Central memory CD4-positive, alpha-beta T cell (primary cell): ENCODE measurements at regions not wholly inside any gene's neighbourhood (a gene's known extent, or its start where the extent isn't known, plus 50 kb on each side); places are given as distances from the start of the nearest gene placed in this dataset.

Source experiments
- DNase-seq: peaks from one replicate; pipeline ENCODE4 v3.0.0; 2022

DNA sequence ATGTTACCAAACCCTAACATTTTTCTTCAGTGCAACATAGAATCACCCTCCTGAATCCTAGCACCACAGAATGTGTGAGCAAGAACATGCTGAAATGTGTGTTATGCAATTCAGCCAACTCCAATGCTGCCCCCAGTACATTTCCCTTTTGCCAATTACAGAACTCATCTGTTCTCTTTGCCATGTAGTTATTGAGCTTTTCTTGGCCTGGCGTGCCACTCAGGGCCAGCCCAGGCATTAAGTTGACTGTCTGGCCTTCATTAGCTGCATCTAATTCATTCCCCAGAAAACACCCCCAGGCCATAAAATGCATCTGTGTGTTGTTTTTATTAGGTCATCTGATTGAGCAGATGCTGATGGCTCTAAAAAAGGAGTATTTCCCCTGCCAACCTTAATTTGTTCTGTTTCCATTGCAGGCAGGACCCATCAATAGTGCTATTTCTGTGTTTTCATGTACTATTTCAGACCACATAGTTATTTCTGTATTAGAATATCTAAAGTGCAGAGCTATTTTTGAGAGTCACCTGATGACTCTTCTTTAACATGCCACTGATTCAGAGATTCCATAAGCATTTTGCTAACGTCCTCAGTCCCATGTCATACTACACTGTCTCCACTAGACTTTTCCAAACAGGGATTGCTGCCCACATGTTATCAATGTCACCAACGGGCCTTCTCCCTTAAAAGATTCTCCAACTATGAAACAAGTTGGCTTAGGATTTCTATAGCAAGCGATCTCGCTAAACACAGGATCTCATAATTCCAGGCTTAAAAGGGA is 969.7 kb downstream of the CDH11 start:
- DNase-seq: no peak

- no peak for DNase-seq
Measured at GRCh38 chr16:64150193-64150592, 971.7 kb downstream of the CDH11 start.

GRCh38 chr16:64149756-64150155 is 972.1 kb downstream of the CDH11 start:
- no peak for DNase-seq

- DNase-seq: no peak
Measured at GRCh38 chr16:64148356-64148755, 973.5 kb downstream of the CDH11 start.

DNA sequence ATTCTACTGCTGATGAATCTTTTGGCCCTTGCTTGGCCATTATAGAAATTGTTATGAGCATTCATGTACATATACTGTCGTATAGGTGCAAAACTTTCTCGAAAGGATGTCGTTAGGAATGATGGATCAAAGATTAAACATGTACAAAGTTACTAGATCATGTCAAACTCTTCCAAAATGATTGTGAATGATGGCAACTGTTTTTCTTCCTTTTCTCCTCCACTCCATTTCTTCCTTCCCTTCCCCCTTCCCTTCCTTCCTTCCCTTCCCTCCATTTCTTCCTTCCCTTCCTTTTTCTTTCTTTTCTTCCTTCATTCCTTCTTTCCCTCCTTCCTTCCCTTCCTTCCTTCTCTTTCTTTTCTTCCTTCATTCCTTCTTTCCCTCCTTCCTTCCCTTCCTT is 973.9 kb downstream of the CDH11 start:
- no peak for DNase-seq

GRCh38 chr16:64144617-64145016 is 977.2 kb downstream of the CDH11 start:
- DNase-seq: no peak

GRCh38 chr16:64138621-64139020 is 983.2 kb downstream of the CDH11 start:
- no peak for DNase-seq

GRCh38 chr16:64138006-64138405 is 983.9 kb downstream of the CDH11 start:
- DNase-seq: no peak

DNA sequence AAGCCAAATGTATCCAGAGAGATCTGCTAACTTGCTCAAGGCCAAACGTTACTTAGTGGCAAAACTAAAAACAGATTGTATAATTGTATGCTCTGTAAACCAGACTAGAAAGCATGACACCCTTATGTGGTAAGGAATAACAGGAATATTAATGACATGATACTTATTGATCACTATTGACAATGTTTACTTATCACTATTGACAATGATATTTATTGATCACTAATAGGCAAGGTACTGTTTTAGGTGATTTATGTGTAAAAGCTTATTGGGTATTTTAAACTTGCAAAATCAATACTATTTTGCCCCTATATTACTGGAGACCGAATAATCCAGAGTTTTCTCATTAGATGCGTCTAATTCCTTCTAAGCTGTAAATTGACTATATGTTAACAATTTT is 985.1 kb downstream of the CDH11 start:
- no peak for DNase-seq

DNA sequence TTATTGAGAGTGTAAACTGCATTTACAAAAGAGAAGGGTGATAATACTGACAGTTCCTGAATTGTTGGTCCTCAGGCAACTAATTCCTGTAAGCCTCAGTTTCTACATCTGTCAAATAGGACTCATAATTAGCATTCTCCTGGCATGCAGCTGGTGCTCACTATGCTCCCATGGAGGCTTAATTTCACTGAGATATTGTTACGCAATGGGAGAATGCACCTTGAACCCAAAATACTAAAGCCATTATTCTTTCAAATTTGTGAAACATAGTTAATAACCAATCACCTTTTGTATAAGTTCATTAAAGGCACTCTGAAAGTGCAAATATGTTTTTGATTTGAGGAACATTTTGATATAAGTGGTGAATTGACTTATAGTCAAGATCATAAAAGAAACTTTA is 985.5 kb downstream of the CDH11 start:
- no peak for DNase-seq

DNA sequence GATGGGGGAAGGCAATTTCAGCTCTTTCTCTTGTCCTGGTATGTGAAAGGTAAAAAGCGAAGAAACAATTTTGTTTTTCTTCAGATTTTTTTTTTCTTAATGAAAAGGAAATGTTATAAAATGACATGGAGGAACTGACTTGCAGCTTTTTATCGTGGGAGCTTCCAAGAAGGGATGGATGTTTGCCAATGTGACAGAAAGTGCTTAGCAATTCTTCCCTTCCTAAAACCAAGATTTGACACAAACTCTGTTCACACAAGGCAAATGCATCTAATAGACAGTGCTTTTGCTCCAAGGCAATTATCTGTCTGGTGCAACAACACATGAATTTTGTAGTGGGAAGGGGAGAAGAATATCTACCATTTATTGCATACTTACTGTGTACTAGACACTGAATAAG is 988.5 kb downstream of the CDH11 start:
- DNase-seq: no peak

DNA sequence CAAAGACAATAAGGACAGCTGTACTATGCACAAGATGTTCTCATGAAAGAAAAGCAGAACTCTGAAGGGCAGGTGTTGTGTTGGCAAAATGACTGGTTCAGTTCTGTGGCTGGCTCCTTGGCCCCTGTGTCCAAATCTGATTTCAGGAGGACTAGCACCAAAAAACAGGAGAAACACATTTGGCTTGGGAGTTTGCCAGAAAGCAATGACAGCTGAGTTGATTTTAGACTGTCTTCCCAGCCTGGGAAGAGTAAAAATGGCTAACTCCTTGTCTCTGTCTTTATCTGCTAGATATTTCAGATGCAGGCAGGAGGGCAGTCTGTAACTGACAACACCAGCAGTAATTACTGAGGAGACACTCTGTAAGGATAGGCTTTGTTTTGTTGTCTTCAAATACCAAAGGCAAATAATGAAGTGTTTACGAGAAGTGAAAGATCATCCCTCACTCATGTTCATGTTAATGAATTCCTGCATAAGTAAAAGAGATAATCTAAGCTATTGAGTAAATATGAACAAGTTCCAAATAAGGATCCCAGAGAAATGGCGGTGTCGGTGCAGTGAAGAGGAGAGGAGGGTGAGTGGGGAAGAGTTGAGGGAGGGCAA is 989.0 kb downstream of the CDH11 start:
- DNase-seq: no peak

DNA sequence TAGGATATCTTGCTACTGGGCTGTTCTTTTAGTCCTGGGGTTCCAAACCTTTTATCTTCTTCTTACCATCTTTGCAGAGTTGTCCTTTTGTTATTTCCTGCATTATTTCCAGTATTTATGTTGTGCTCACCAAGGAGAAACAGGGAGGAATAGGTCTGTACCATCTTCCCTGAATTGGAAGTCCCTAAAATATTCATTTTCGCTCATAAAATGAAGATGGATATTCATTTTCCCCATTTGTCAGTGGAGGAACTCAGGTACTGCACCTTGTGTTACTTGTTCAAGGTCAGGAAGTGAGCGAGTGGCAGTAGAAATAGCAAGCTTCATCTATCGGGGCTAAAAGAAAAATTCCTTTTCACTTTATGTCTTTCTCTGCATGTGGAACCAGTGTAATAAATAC is 989.7 kb downstream of the CDH11 start:
- no peak for DNase-seq

DNA sequence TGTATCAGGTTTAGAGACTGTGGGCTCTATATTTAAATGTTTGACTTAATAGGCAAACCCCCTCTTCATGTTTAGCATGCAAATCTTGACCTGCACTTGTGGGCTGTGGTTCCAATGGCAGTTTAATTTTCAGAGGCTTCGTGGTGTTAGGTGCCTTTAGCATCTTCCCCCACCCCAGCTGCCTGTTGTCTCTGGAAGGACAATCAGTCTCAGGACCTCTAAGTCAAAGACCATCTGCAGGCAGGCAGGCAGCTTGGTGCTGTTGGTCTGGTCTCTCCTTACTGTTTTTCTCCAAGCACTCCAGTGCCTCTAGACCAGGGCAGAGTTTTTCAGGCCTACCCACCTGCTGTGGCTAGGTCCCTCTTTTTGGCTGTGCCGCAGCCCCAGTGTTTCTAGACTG is 990.4 kb downstream of the CDH11 start:
- DNase-seq: no peak

DNA sequence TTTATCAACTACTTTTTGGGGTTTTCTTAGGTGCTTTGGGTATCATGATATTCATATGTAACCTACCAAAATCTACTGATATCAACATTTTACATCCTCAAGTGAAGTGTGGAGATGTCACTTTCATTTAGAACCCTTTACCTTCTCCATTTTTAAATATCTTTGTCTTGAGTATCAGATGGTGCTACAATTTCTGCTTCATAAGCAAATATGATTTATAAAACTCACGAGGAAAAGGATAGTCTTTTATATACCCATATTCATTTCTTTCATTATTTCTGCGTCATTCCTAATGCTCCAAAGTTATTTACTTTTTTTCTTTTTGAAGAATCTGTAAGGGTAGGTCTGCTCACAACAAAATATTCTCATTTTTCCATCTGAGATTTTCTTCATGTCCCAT is 991.7 kb downstream of the CDH11 start:
- DNase-seq: no peak

DNA sequence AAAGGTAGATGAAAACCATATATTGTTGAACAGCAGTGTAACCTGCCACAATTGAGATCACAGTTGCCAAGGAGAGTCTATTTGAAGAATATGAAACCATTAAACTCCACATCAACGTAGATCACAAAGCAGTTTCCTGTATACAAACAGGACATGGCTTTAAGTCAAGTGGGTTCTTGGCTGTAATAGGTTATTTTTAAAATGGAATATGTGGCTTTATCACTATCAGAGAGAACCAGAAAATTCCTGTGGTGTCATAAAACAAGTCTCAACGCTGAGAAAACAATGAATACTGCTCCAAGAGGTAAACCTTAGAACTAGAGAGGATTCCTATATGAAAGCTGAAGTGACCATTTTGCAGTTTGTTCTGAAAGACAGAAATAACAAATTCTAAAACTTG is 999.7 kb downstream of the CDH11 start:
- DNase-seq: no peak

DNA sequence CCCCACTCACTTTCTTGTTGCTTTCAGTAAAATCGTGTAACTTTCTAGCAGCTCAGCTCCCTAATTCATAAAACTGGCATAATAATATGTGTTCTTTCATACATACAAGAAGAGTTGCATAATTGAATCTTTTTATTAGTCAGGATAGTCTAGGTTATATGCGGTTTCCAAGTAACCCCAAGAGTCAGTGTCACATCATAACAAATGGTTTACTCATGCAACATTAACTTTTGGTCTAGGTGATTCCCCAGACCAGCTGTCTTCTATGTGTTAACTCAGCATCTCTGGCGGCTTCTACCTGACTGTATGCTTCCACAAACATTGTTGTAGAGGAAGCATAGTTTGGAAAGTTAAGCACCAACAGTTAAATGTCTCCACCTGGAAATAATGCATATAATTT is 1000.4 kb downstream of the CDH11 start:
- DNase-seq: no peak

DNA sequence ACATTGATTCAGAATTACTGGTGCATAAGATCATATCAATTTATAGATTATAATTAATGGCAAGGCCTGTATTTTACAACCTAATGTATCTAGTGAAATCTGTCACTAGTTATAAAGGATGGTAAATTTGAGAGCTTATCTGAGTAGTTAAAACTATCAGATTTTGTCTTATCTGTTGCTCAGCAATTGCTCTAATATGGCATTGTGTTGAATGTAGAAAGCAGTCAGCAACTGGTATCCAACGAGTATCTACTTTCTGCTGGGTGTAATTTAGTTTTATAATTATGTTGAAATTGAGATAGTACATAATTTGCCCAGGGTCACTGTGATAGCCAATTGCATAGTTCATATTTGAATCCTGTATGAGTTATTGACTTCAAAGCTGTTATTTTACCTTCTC is 1005.7 kb downstream of the CDH11 start:
- no peak for DNase-seq

GRCh38 chr16:64109241-64109640 is 1012.6 kb downstream of the CDH11 start:
- no peak for DNase-seq

DNA sequence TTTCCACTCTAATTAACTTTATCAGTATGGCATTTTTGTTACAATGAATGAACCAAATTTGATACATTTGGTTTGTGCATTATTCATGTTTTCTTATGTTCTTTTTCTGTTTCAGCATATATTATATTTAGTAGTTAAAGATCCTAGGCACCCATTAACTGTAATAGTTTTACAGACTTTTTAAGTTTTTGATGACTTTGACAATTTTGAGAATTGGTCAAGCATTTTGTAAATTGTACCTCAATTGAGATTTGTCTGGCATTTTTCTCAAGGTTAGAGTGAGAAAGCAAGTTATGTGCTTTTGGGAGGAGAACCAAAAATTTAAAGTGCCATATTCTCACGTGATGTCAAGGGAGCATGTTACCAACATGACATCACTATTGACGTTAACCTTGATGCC is 1019.2 kb downstream of the CDH11 start:
- DNase-seq: no peak

- no peak for DNase-seq
Measured at GRCh38 chr16:64098451-64098850, 1023.4 kb downstream of the CDH11 start.

DNA sequence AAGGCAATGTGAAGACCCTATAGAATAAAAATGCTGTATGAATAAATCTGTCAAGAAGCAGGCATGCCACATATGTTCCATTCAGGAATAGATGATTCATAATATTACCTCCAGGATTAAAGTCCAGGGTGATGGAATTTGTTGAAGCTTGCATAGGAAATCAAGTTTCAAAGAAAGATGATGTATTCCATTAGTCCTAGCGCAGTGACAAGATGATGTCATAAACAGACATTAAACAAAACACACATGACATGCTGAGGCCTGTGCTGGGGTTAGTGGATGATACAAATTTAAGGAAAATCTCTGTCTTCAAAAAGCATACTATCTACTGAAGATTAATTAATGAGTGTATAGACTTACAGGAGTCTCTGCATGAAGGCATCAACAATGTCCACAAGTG is 1025.2 kb downstream of the CDH11 start:
- no peak for DNase-seq

- DNase-seq: no peak
Measured at GRCh38 chr16:64094992-64095634, 1026.8 kb downstream of the CDH11 start.
